GM18870 (cell line): ENCODE measurements at regions not wholly inside any gene's neighbourhood (a gene's known extent, or its start where the extent isn't known, plus 50 kb on each side); places are given as distances from the start of the nearest gene placed in this dataset.

Source experiments
- ATAC-seq: cut with Tn5 transposase; IDR thresholded peaks from one replicate; pipeline ENCODE4 v1.9.1; 2021; ENCODE audit warnings: moderate library complexity; ENCODE audit not compliant: unreplicated experiment

- ATAC-seq: no peak
These were observed 92.6 kb upstream of the LGALSL start for GRCh38 chr2:64361151-64361938.

- no peak for ATAC-seq
These were observed 91.4 kb upstream of the LGALSL start for GRCh38 chr2:64362562-64363026.

DNA sequence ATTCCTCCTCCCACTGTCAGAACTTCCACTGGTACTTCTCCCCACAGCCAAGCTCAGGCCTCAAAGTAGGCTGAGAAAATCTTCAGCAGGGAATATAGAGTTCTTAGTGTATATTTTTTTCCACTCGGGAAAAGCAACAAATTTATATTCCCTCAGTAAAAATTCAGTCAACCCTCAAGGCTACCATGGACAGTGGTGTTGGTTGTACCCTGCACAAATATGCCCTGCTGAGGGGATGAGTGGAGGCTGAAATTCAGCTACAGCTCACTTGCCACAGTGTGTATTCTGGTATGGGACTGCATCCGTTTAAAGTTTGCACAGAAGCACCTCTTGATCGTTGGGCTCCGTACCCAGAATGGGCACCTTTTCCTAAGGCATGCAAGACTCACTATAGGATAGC is 90.8 kb upstream of the LGALSL start:
- ATAC-seq: no peak

DNA sequence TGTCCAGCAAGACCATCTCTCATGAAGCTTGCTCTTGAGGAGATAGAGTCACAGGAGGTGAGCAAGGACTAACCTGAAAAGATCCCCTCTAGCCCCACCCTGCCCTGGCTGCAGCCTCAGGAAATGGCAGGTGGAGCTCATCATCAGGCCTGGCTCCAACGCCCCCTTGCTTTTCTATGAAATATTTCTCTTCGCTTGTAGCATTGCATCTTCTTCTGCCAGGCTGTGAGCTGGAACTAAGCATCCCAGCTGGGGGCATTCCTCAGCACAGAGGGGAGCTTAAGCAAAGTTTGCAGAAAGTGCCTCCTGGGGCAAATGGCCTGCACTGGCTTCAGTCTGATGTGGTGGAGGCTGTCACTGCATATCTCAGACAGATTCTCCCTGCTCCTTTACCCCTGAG is 90.1 kb upstream of the LGALSL start:
- no peak for ATAC-seq

DNA sequence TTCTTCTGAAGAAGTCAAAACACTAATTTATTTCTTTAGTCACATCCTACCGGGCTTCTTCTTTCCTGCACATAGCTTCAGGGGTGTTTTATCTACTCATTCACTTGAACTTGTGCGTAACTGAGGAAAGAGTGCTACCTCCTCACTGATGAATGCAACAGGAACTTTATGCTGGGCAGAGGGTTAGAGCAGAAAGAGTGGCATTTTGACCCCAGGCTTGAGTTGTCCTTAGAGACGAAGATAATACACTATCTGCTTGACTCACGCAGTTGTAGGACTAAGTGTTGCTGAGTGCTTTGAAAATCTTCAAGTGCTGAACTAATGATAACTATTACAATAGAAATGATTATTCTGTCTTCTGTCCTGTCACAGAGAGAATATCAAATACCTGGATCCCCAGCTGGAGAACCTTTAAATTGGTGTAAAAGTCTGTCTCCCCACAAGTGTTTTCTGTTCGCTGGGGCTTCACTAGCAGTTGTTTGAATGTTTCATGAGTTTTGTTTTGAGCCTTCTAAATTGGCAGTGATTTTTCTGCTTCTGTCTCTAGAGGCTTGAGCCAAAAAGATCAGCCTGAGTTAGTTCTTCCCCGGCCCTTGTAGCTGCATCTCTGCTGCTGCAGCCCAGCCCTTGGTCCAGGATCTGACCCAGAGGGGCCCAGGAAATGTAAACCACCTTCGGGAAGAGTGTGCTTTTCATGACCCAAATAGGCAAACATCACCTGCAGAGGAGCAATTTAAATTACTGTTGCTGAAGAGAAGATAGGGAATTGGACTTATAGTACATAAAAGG is 86.3 kb upstream of the LGALSL start:
- ATAC-seq: no peak

DNA sequence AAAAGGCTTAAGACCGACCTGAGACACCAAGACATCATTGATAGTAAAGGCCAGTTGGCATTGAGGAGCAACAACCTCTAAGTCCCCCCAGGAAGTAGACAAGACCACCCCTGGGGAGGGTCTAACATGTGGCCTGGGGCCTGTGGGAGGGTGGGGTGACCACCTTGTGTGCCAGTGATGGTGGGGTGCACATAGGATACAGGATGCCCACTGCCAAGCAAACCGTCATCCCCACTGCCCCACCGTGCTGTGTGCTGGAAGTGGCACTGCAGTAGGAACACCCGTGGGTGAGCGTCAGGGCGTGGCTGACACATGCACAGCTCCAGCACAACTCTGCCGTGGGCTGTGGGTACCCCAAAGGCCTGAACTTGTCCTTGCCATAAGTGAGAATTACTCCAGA is 84.3 kb upstream of the LGALSL start:
- ATAC-seq: no peak

DNA sequence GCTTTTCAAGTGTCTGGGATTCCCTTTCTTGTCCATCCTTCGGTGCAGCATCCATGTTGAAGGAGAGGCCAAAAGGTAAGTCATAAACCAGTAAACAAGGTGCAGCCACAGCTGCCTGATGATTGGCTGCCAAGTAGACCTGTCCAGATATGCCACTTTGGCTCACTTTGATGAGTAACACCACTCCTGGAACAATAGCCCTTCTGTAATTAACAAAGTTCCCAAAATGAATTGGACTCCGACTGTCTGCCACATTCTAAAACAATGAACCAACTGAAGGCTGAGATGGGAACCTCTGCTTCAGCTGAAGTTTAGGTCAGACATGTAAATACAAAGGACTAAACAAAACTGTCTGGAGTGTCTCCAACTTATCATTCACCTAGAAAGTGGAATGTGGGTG is 82.2 kb upstream of the LGALSL start:
- no peak for ATAC-seq

DNA sequence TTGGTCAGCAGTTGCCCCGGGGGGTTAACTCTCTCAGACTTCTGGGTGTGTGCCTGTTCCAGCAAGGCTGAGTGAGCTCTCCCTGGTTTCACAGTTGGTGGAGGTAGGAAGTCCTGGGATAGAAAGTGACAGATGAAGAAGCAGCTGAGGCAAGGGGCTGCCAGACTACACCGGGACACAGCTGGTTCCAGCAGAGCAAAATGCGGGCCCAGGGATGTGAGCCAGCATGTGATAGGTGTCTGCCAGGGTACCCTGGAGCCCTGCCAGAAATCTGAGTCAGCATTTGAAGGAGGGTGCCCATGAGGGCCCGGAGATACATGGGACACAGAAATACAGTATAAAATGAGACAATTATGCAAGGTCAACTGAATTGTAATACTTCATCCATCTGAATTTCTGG is 79.3 kb upstream of the LGALSL start:
- ATAC-seq: no peak

DNA sequence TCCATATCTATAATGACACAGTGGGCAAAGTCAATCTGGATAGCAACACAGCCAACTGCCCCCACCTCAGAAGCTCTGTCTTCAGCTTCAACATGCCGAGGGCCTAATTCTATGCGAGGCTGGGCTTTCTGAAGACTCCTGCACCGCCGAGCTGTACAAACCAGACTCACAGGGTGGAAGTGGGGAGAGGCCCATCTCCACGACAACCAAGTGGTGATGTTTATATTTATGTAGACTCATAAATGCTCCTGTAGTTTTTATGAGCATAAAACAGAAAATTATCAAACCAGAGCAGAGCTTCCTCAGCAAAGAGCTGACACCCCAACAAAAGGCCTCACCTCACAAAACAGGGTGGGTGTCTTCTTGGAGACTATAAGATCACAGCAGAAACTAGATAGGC is 77.0 kb upstream of the LGALSL start:
- ATAC-seq: no peak

- ATAC-seq: no peak
These were observed 74.8 kb upstream of the LGALSL start for GRCh38 chr2:64379186-64379585.

DNA sequence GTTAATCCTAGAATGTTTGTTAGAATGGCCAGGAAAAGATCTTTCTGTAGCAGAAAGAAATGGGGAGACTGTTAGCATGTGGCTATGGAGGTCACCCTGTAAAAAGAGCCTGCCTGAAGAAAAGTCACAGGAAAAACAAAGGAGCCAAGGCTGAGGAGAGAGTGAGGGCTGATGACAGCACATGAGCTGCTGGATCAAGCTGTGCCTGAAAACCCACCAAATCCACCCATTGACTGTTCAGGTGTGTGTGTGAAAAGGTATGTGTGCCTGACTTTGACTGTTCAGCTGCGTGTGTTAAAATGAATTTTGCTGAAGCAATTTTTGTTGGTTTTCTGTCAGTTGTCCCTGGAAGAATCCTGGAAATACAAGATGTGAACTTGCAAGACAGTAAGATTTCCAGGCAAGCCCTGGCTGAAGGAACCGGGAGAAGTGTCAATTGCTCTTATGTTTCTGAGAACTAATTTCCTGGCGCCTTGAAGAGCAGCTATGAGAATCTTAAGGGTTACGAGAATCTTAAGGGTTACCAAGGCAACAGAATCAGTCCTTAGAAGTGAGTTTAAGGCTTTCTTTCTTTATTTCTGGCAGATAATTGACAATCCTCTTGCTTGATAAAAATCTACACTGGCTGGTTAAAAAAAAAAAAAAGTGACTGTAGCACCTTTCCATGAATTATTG is 73.0 kb upstream of the LGALSL start:
- no peak for ATAC-seq

GRCh38 chr2:64383016-64383591 is 70.9 kb upstream of the LGALSL start:
- ATAC-seq: no peak

DNA sequence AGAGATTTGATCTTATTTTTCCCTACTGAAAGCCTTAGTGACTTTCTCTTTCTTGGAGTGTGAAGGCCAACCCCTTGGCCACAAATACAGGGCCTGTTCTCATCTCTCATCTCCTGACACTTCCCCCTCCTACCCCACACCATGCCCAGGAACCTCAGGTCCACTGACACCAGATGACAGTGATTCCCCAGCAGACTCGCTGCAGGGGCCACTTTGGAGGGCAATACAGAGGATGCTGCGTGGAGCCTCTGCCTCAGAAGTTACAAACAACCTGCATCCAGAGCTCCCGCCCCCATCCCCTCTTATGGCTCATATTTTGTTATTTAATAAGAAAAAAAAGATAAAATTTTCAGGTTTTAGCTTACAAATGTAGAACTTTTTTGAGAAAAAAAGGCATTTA is 70.1 kb upstream of the LGALSL start:
- ATAC-seq: no peak

GRCh38 chr2:64386676-64387075 is 67.3 kb upstream of the LGALSL start:
- no peak for ATAC-seq

DNA sequence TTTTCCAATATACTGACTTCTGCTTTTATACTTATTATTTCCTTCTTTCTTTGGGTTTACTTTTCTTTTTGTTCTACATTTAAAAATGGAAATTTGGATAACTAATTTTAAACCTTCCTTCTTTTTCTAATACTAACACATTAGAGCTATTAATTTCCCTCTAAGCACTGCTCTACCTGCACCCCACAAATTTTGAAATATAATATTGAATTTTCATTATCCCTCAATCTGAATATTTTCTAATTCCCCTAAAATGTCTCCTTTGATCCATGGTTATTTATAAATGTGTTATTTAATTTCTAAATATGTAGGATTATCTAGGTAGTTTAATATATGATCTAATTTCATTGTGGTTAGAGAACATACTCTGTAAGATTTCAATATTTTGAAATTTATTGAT is 63.4 kb upstream of the LGALSL start:
- no peak for ATAC-seq

GRCh38 chr2:64391424-64391823 is 62.5 kb upstream of the LGALSL start:
- no peak for ATAC-seq

DNA sequence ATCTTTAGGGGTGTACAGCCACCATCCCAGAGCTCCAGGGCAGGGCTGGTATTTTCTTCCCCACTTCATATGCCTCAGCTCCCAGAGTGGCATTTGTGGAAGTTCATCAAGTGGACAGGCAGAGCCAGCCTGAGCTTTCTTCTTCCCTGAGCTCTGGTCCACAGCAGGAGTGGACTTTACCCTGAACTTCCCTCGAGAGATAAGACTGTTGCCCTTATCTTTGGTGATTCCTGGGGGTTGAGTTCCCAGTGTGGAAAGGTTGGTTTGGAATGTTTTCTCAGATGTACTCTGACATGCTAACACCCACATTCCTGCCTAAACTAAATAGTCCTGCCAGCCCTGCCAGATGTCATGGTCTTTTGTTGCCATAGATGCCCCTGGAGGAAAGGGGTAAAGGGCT is 62.0 kb upstream of the LGALSL start:
- no peak for ATAC-seq

- ATAC-seq: no peak
These were observed 61.4 kb upstream of the LGALSL start for GRCh38 chr2:64392529-64392928.

DNA sequence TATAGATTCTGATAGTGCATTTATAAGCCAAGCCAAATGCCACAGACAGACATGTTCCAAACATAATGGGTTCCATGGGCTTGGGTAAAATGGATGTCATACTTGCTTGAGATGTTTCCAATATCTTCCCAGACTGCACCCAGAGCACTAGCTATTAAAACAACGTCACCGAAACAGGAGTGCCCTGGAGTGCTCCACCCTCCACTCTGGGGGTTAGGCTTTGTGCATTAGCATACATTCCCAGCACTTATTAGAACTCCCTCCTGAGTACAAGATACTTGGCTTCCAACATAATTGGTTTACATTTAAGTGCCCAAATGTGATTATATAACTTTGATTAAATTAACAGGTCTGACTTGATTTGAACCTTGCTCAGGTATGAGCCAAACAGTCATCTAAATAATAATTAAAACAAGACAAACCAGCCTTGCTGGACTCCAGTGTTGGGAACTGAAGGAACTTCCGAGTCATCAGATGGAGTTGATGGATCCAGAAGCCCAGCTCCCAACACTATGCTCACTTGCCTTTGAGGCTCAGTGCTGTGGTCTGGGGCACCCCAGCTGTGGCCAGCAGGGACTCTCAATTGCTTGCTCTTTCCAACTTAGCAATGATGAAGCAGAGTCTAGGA is 60.5 kb upstream of the LGALSL start:
- no peak for ATAC-seq

- no peak for ATAC-seq
These were observed 59.8 kb upstream of the LGALSL start for GRCh38 chr2:64394153-64394552.

DNA sequence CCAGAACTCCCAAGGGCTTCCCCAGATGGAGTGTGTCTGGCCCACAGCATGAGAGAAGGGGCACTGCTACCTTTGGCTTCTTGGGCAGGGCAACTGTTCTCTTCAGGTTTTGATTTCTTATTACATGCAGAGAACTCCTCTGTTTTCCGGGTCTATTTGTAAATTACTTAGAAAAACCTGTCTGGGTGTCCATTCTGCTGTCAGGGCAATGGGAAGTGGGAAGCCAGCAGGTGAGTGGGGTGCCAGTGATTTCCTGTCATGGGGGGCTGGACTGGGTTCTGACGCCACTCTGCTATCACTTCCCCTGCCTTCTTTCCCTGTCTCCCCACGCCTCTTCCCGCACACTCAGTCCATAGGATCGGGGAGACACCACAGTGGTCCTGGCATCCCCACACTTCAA is 58.0 kb upstream of the LGALSL start:
- no peak for ATAC-seq
